ENCODE measurements at regions not wholly inside any gene's neighbourhood (a gene's known extent, or its start where the extent isn't known, plus 50 kb on each side); places are given as distances from the start of the nearest gene placed in this dataset.

- H3K27ac ChIP-seq (ENCODE audit: low read depth in 2 of 2, low read length in 2 of 2), result no peak overlapping the region
- H3K36me3 ChIP-seq (ENCODE audit: control insufficient read depth in 2 of 2, insufficient read depth in 2 of 2, low read length in 2 of 2), result no peaks in the 10 kb centered on the region
- H3K9ac ChIP-seq (ENCODE audit: low read depth in 1 of 2, low read length in 2 of 2), result no peak overlapping the region
- H3K9me3 ChIP-seq (ENCODE audit: control insufficient read depth in 2 of 2, low read length in 2 of 2), result no peaks in the 10 kb centered on the region
- H3K27me3 ChIP-seq (ENCODE audit: control insufficient read depth in 2 of 2, insufficient read depth in 2 of 2, low read length in 2 of 2), result no peaks in the 10 kb centered on the region
- no peak overlapping the region for H3K4me3 ChIP-seq (ENCODE audit: low read length in 2 of 2)
- H3K4me1 ChIP-seq (ENCODE audit: control insufficient read depth in 2 of 2, insufficient read depth in 2 of 2, low read length in 2 of 2), result no peaks in the 10 kb centered on the region
Measured at GRCh38 chr5:54828151-54828550, 157.2 kb downstream of the ESM1 start.

- Histone ChIP-seq H3K9ac (ENCODE audit: low read depth in 1 of 2, low read length in 2 of 2) (no peak overlapping the region), H3K27ac (ENCODE audit: low read depth in 2 of 2, low read length in 2 of 2) (no peak overlapping the region), H3K4me3 (ENCODE audit: low read length in 2 of 2) (no peak overlapping the region), H3K36me3 (ENCODE audit: control insufficient read depth in 2 of 2, insufficient read depth in 2 of 2, low read length in 2 of 2) (no peaks in the 10 kb centered on the region), H3K27me3 (ENCODE audit: control insufficient read depth in 2 of 2, insufficient read depth in 2 of 2, low read length in 2 of 2) (no peaks in the 10 kb centered on the region), H3K9me3 (ENCODE audit: control insufficient read depth in 2 of 2, low read length in 2 of 2) (no peaks in the 10 kb centered on the region), H3K4me1 (ENCODE audit: control insufficient read depth in 2 of 2, insufficient read depth in 2 of 2, low read length in 2 of 2) (no peaks in the 10 kb centered on the region)
Measured at GRCh38 chr5:54825005-54825404, 160.4 kb downstream of the ESM1 start.

DNA sequence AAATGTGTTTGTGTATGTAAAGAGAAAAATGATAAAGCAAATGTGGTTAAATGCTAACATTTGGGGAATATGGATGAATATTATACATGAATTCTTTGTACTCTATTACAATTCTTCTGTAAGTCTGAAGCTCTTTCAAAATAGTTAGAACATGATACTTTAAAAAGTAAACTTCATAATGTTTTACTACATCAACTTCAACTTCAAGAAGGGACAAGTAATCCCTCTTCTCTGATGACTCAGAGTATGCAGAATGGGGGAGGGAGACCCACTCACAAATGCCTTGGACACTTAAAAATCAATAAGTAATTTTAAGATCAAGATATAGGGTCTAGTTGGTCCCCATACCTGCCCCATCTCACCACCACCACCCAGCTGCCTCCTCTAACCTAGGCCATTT, 162.4 kb downstream of the ESM1 start:
- Histone ChIP-seq H3K4me3 (ENCODE audit: low read length in 2 of 2) (no peak overlapping the region), H3K9me3 (ENCODE audit: control insufficient read depth in 2 of 2, low read length in 2 of 2) (no peaks in the 10 kb centered on the region), H3K9ac (ENCODE audit: low read depth in 1 of 2, low read length in 2 of 2) (no peak overlapping the region), H3K4me1 (ENCODE audit: control insufficient read depth in 2 of 2, insufficient read depth in 2 of 2, low read length in 2 of 2) (no peaks in the 10 kb centered on the region), H3K27me3 (ENCODE audit: control insufficient read depth in 2 of 2, insufficient read depth in 2 of 2, low read length in 2 of 2) (no peaks in the 10 kb centered on the region), H3K27ac (ENCODE audit: low read depth in 2 of 2, low read length in 2 of 2) (no peak overlapping the region), H3K36me3 (ENCODE audit: control insufficient read depth in 2 of 2, insufficient read depth in 2 of 2, low read length in 2 of 2) (no peaks in the 10 kb centered on the region)

- Histone ChIP-seq H3K9ac (ENCODE audit: low read depth in 1 of 2, low read length in 2 of 2) (no peak overlapping the region), H3K4me1 (ENCODE audit: control insufficient read depth in 2 of 2, insufficient read depth in 2 of 2, low read length in 2 of 2) (no peaks in the 10 kb centered on the region), H3K27me3 (ENCODE audit: control insufficient read depth in 2 of 2, insufficient read depth in 2 of 2, low read length in 2 of 2) (no peaks in the 10 kb centered on the region), H3K36me3 (ENCODE audit: control insufficient read depth in 2 of 2, insufficient read depth in 2 of 2, low read length in 2 of 2) (no peaks in the 10 kb centered on the region), H3K4me3 (ENCODE audit: low read length in 2 of 2) (no peak overlapping the region), H3K27ac (ENCODE audit: low read depth in 2 of 2, low read length in 2 of 2) (no peak overlapping the region), H3K9me3 (ENCODE audit: control insufficient read depth in 2 of 2, low read length in 2 of 2) (no peaks in the 10 kb centered on the region)
Measured at GRCh38 chr5:54822324-54822687, 163.1 kb downstream of the ESM1 start.

GRCh38 chr5:54821445-54822323, 163.7 kb downstream of the ESM1 start:
- Histone ChIP-seq H3K27ac (ENCODE audit: low read depth in 2 of 2, low read length in 2 of 2) (no peak overlapping the region), H3K36me3 (ENCODE audit: control insufficient read depth in 2 of 2, insufficient read depth in 2 of 2, low read length in 2 of 2) (no peaks in the 10 kb centered on the region), H3K4me1 (ENCODE audit: control insufficient read depth in 2 of 2, insufficient read depth in 2 of 2, low read length in 2 of 2) (no peaks in the 10 kb centered on the region), H3K9me3 (ENCODE audit: control insufficient read depth in 2 of 2, low read length in 2 of 2) (no peaks in the 10 kb centered on the region), H3K9ac (ENCODE audit: low read depth in 1 of 2, low read length in 2 of 2) (no peak overlapping the region), H3K27me3 (ENCODE audit: control insufficient read depth in 2 of 2, insufficient read depth in 2 of 2, low read length in 2 of 2) (no peaks in the 10 kb centered on the region), H3K4me3 (ENCODE audit: low read length in 2 of 2) (no peak overlapping the region)

- Histone ChIP-seq H3K27me3 (ENCODE audit: control insufficient read depth in 2 of 2, insufficient read depth in 2 of 2, low read length in 2 of 2) (no peaks in the 10 kb centered on the region), H3K4me1 (ENCODE audit: control insufficient read depth in 2 of 2, insufficient read depth in 2 of 2, low read length in 2 of 2) (no peaks in the 10 kb centered on the region), H3K9ac (ENCODE audit: low read depth in 1 of 2, low read length in 2 of 2) (no peak overlapping the region), H3K27ac (ENCODE audit: low read depth in 2 of 2, low read length in 2 of 2) (no peak overlapping the region), H3K4me3 (ENCODE audit: low read length in 2 of 2) (no peak overlapping the region), H3K9me3 (ENCODE audit: control insufficient read depth in 2 of 2, low read length in 2 of 2) (no peaks in the 10 kb centered on the region), H3K36me3 (ENCODE audit: control insufficient read depth in 2 of 2, insufficient read depth in 2 of 2, low read length in 2 of 2) (no peaks in the 10 kb centered on the region)
Measured at GRCh38 chr5:54820346-54821134, 164.9 kb downstream of the ESM1 start.

- Histone ChIP-seq H3K27me3 (ENCODE audit: control insufficient read depth in 2 of 2, insufficient read depth in 2 of 2, low read length in 2 of 2) (no peaks in the 10 kb centered on the region), H3K9ac (ENCODE audit: low read depth in 1 of 2, low read length in 2 of 2) (no peak overlapping the region), H3K4me1 (ENCODE audit: control insufficient read depth in 2 of 2, insufficient read depth in 2 of 2, low read length in 2 of 2) (no peaks in the 10 kb centered on the region), H3K27ac (ENCODE audit: low read depth in 2 of 2, low read length in 2 of 2) (no peak overlapping the region), H3K9me3 (ENCODE audit: control insufficient read depth in 2 of 2, low read length in 2 of 2) (no peaks in the 10 kb centered on the region), H3K36me3 (ENCODE audit: control insufficient read depth in 2 of 2, insufficient read depth in 2 of 2, low read length in 2 of 2) (no peaks in the 10 kb centered on the region), H3K4me3 (ENCODE audit: low read length in 2 of 2) (no peak overlapping the region)
Measured at GRCh38 chr5:54807421-54807820, 178.0 kb downstream of the ESM1 start.

GRCh38 chr5:54804521-54804920, 180.9 kb downstream of the ESM1 start:
- no peak overlapping the region for H3K27ac ChIP-seq (ENCODE audit: low read depth in 2 of 2, low read length in 2 of 2)
- H3K27me3 ChIP-seq (ENCODE audit: control insufficient read depth in 2 of 2, insufficient read depth in 2 of 2, low read length in 2 of 2), result no peaks in the 10 kb centered on the region
- H3K9me3 ChIP-seq (ENCODE audit: control insufficient read depth in 2 of 2, low read length in 2 of 2), result no peaks in the 10 kb centered on the region
- no peak overlapping the region for H3K4me3 ChIP-seq (ENCODE audit: low read length in 2 of 2)
- H3K9ac ChIP-seq (ENCODE audit: low read depth in 1 of 2, low read length in 2 of 2), result no peak overlapping the region
- no peaks in the 10 kb centered on the region for H3K36me3 ChIP-seq (ENCODE audit: control insufficient read depth in 2 of 2, insufficient read depth in 2 of 2, low read length in 2 of 2)
- no peaks in the 10 kb centered on the region for H3K4me1 ChIP-seq (ENCODE audit: control insufficient read depth in 2 of 2, insufficient read depth in 2 of 2, low read length in 2 of 2)

DNA sequence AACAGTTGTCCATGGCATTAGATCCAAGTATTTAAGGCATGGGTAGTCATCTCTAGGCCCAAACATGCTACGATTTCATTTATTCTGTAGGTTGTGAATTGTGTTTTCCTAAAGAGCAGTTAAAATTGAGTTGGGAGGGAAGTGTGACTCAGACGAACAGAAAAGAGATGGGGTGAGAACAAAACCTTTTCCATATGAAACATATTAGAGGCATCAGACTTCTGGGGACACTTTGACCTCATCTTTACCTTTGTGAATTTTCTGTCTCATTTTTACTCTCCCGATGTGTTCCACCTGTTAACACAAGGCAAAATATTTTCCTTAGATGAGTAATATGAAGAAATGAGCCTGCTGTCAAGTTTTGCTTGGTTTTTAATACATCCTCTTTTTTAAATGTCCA, 181.3 kb downstream of the ESM1 start:
- Histone ChIP-seq H3K4me1 (ENCODE audit: control insufficient read depth in 2 of 2, insufficient read depth in 2 of 2, low read length in 2 of 2) (no peaks in the 10 kb centered on the region), H3K27me3 (ENCODE audit: control insufficient read depth in 2 of 2, insufficient read depth in 2 of 2, low read length in 2 of 2) (no peaks in the 10 kb centered on the region), H3K4me3 (ENCODE audit: low read length in 2 of 2) (no peak overlapping the region), H3K9ac (ENCODE audit: low read depth in 1 of 2, low read length in 2 of 2) (no peak overlapping the region), H3K36me3 (ENCODE audit: control insufficient read depth in 2 of 2, insufficient read depth in 2 of 2, low read length in 2 of 2) (no peaks in the 10 kb centered on the region), H3K9me3 (ENCODE audit: control insufficient read depth in 2 of 2, low read length in 2 of 2) (no peaks in the 10 kb centered on the region), H3K27ac (ENCODE audit: low read depth in 2 of 2, low read length in 2 of 2) (no peak overlapping the region)

DNA sequence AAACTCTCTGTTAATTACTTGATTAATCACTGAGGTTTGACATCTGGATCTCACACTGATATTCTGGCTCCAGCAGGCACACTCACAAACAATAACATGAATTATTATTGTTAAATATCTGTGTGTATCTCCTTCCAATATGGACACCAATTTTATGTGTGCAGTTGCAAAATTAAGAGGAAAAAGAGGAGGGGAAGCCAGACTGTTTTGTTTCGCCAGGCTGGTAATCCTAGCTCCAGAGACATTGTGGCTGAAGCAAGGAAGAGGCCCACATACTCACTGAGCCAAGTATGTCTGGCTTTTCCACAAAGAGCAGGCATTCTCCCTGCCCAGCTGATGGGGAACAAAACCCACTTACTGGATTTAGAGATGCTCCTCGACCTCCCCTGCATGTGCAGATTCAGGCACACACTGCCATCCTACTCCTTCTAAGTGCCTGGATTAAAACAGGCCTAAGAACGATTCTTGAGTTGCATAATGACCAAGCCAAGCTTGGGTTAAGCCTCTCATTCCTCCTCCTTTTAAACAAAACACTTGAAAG, 181.9 kb downstream of the ESM1 start:
- Histone ChIP-seq H3K9me3 (ENCODE audit: control insufficient read depth in 2 of 2, low read length in 2 of 2) (no peaks in the 10 kb centered on the region), H3K9ac (ENCODE audit: low read depth in 1 of 2, low read length in 2 of 2) (no peak overlapping the region), H3K27ac (ENCODE audit: low read depth in 2 of 2, low read length in 2 of 2) (no peak overlapping the region), H3K27me3 (ENCODE audit: control insufficient read depth in 2 of 2, insufficient read depth in 2 of 2, low read length in 2 of 2) (no peaks in the 10 kb centered on the region), H3K36me3 (ENCODE audit: control insufficient read depth in 2 of 2, insufficient read depth in 2 of 2, low read length in 2 of 2) (no peaks in the 10 kb centered on the region), H3K4me3 (ENCODE audit: low read length in 2 of 2) (no peak overlapping the region), H3K4me1 (ENCODE audit: control insufficient read depth in 2 of 2, insufficient read depth in 2 of 2, low read length in 2 of 2) (no peaks in the 10 kb centered on the region)

Data from mucosa of rectum (tissue), 2 donors.